ENCODE measurements at regions not wholly inside any gene's neighbourhood (a gene's known extent, or its start where the extent isn't known, plus 50 kb on each side); places are given as distances from the start of the nearest gene placed in this dataset.

GRCh38 chrX:122790376-122791095 is 393.5 kb upstream of the GRIA3 start:
- H3K4me1 ChIP-seq = no peaks in the 10 kb centered on the region
- TF ChIP-seq POLR2AphosphoS5 (IDR thresholded peaks at IDR 0.05) (no peak), CTCF (IDR thresholded peaks at IDR 0.05) (no peak), POLR2A (IDR thresholded peaks at IDR 0.05) (no peak), EP300 (IDR thresholded peaks at IDR 0.05) (no peak)
- no peak overlapping the region for H3K4me3 ChIP-seq
- H3K27ac ChIP-seq = no peak overlapping the region
- H3K27me3 ChIP-seq = no peaks in the 10 kb centered on the region
- DNase-seq = no peak
- no peaks in the 10 kb centered on the region for H3K9me3 ChIP-seq
- intact Hi-C loops (cut with DNase I; ENCODE audit: low total_unique reads) = no loop called here
- 52 to 81% (median 57%) methylated on average over 3 of the region's 3 CpGs for WGBS, 5 donors
- no peaks in the 10 kb centered on the region for H3K36me3 ChIP-seq

GRCh38 chrX:122813876-122814275 is 370.2 kb upstream of the GRIA3 start:
- H3K36me3 ChIP-seq = no peaks in the 10 kb centered on the region
- no peaks in the 10 kb centered on the region for H3K4me1 ChIP-seq
- no peak overlapping the region for H3K27ac ChIP-seq
- no peak for TF ChIP-seq CTCF (IDR thresholded peaks at IDR 0.05)
- no peak for TF ChIP-seq POLR2AphosphoS5 (IDR thresholded peaks at IDR 0.05)
- no peak for TF ChIP-seq POLR2A (IDR thresholded peaks at IDR 0.05)
- no peak for TF ChIP-seq EP300 (IDR thresholded peaks at IDR 0.05)
- intact Hi-C loops (cut with DNase I; ENCODE audit: low total_unique reads) = no loop called here
- WGBS, 5 donors = 60 to 74% (median 69%) methylated on average over 4 of the region's 4 CpGs
- no peak for DNase-seq
- H3K4me3 ChIP-seq = no peak overlapping the region
- H3K27me3 ChIP-seq = no peaks in the 10 kb centered on the region
- no peaks in the 10 kb centered on the region for H3K9me3 ChIP-seq

GRCh38 chrX:122816288-122816687 is 367.8 kb upstream of the GRIA3 start:
- Histone ChIP-seq H3K9me3 (no peaks in the 10 kb centered on the region), H3K4me3 (no peak overlapping the region), H3K36me3 (no peaks in the 10 kb centered on the region), H3K27ac (no peak overlapping the region), H3K27me3 (no peaks in the 10 kb centered on the region), H3K4me1 (no peaks in the 10 kb centered on the region)
- 64 to 97% (median 87%) methylated on average over 1 of the region's 1 CpG for WGBS, 5 donors
- intact Hi-C loops (cut with DNase I; ENCODE audit: low total_unique reads) = no loop called here
- DNase-seq = no peak
- no peak for TF ChIP-seq POLR2AphosphoS5 (IDR thresholded peaks at IDR 0.05)
- TF ChIP-seq EP300 (IDR thresholded peaks at IDR 0.05) = no peak
- no peak for TF ChIP-seq POLR2A (IDR thresholded peaks at IDR 0.05)
- TF ChIP-seq CTCF (IDR thresholded peaks at IDR 0.05) = no peak

GRCh38 chrX:122817321-122817955 is 366.6 kb upstream of the GRIA3 start:
- DNase-seq = no peak
- 81 to 83% (median 82%) methylated on average over 7 to 12 of the region's 12 CpGs for WGBS, 5 donors
- H3K36me3 ChIP-seq = no peaks in the 10 kb centered on the region

More at GRCh38 chrX:122817321-122817955, 366.6 kb upstream of the GRIA3 start:
- TF ChIP-seq POLR2AphosphoS5 (IDR thresholded peaks at IDR 0.05) = no peak
- TF ChIP-seq EP300 (IDR thresholded peaks at IDR 0.05) = no peak
- TF ChIP-seq POLR2A (IDR thresholded peaks at IDR 0.05) = no peak
- no peak for TF ChIP-seq CTCF (IDR thresholded peaks at IDR 0.05)
- no peaks in the 10 kb centered on the region for H3K27me3 ChIP-seq
- intact Hi-C loops (cut with DNase I; ENCODE audit: low total_unique reads) = no loop called here
- no peak overlapping the region for H3K4me3 ChIP-seq
- no peaks in the 10 kb centered on the region for H3K4me1 ChIP-seq
- H3K27ac ChIP-seq = no peak overlapping the region
- no peaks in the 10 kb centered on the region for H3K9me3 ChIP-seq
